ENCODE measurements at regions not wholly inside any gene's neighbourhood (a gene's known extent, or its start where the extent isn't known, plus 50 kb on each side); places are given as distances from the start of the nearest gene placed in this dataset.

GRCh38 chr18:46301081-46301480 lies 196.9 kb downstream of the HAUS1 start:
- TF ChIP-seq SUZ12 (IDR thresholded peaks at IDR 0.05) (no peak), FOXM1 (IDR thresholded peaks at IDR 0.05; ENCODE audit: borderline replicate concordance) (no peak), BHLHE40 (IDR thresholded peaks at IDR 0.05; ENCODE audit: borderline replicate concordance) (no peak), SP1 (IDR thresholded peaks at IDR 0.05) (no peak), TARDBP (IDR thresholded peaks at IDR 0.05) (no peak)
